Activated naive CD8-positive, alpha-beta T cell treated with anti-CD3 and anti-CD28 coated beads, Interleukin-2, amount 50 U/mL, for 16 hours (primary cell): ENCODE measurements at regions not wholly inside any gene's neighbourhood (a gene's known extent, or its start where the extent isn't known, plus 50 kb on each side); places are given as distances from the start of the nearest gene placed in this dataset.
A peak's percentile ranks its signal among the peaks of the same experiment; 100 is the strongest.
"Not testable (repeated sequence)": the region's sequence is repeated elsewhere in the genome, so short reads cannot be mapped to it uniquely, and the experiment has no call there.

Experiments
- DNase-seq: peaks from one replicate; pipeline ENCODE4 v3.0.0-alpha.2; 2020; ENCODE audit warnings: low read depth, low spot score

DNA sequence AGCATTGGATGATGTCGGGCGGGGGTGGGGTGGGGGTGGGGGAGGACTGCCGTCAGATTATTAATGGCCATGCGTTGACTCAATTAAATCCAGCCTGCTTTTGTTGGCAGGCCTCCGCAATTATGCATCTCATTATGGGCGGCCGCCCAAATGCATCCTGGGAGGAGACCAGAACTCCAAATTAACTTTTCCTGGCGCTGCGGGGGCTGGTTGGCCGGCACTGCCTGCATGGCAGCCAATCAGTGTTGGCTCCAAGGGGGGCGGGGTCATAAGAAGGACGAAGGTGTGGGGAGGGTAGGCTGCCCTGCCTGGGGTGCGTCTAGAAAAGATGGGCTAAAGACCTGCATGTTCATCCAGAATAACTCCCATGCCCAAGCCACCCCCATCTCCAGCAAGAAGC lies 83.9 kb upstream of the PAX2 start:
- DNase-seq = no peak

DNA sequence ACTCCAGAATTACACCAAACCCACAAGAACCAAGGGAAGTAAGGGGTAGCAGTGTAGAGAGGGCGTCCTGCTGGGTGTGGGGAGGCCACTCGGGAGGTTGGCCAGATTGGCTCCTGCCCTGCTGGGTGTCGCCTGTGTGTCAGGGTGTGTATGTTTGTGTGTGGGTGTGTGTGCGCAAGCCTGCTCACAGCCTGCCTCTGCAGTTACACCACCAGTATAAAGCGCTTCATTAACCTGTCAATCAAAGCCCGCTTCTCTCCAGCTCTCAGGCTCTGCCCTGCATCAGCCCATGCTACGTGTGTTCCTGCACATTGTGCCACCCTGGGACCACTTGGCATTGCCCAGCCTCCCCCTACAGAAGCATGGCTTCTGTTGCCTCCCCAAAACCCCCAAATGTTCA lies 83.3 kb upstream of the PAX2 start:
- DNase-seq = no peak

DNA sequence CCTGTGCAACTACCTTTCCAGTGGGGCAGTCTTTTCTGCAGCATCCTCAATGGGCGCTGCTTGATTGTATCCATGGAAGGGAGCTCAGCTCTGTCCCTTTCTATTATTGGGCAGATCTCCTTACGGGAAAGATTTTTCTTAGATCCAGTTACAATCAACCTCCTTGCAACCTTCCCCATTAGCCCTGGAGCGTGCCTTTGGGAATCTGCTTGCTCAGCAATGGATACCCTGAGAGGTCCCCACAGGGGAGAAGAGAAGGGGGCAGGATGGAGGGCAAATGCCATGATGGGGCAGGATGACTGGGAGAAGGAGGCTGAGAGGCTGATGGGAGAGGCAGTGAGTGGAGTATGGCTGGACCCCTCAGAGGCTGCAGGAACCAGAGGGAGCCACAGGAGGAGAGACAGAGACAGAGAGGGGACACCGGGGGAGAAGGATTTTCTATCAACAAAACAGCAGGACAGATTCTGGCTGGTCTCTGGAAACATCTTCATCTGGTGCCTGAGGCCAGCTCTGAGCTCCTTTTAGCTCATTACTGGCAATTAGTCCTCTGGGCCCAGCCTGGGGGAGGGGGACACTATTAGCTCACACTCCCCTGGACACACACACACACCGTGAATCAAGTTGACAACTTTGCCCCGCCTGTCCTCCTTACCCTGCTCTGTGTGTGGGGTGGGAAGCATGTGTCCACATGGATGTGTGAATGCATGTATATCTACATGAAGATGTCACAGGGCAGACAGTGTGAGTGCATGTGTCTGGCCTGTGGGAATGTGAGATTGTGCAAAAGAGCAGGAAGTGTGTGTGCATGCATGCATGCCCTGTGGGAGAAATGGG lies 80.8 kb upstream of the PAX2 start:
- no peak for DNase-seq

DNA sequence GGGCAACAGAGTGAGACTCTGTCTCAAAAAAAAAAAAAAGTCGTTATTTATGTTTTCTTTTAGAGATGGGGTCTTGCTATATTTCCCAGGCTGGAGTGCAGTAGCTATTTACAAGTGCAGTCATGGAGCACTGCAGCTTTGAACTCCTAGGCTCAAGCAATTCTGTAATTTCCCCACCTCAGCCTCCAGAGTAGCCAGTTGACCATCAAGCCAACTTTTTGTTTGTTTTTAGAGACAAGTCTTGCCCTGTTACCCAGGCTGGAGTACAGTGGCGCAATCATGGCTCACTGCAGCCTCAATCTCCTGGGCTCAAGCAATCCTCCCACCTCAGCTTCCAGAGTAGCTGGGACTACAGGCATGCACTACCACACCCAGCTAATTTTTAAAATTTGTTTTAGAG lies 78.7 kb upstream of the PAX2 start:
- DNase-seq = not testable (repeated sequence)

DNA sequence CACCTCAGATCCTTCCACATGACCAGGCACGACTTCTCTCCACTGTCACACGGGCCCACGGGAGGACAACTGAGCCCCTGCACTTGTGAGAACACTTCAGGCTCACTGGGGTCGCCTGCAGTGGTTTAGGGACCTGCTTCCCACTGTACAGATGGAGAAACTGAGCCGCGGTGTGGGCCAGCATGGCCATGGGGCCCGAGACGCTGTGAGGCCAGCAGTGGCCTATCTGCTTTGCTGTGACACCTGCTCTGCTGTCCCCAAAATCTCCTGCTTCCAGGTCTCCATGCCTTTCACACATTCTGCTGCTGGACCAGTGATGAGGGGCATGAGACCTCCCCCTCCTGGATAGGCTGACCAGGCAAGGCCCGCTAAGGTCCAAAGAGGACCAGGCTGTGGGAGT lies 75.8 kb upstream of the PAX2 start:
- no peak for DNase-seq

DNA sequence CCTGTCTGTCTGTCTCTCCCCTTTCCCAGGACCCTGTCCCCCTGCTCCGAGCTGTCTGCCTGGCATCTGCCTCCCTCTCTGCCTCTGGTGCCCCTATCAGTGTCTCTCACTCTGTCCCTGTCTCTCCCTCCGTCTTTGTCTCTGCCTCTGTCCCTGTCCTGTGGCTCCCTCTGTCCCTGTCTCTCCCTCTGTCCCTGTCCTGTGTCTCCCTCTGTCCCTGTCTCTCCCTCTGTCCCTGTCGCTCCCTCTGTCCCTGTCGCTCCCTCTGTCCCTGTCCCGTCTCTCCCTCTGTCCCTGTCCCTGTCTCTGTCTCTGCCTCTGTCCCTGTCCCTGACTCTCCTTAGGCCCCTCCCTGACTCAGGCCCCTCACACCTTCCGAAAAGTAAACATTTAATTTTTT lies 75.0 kb upstream of the PAX2 start:
- DNase-seq = no peak

DNA sequence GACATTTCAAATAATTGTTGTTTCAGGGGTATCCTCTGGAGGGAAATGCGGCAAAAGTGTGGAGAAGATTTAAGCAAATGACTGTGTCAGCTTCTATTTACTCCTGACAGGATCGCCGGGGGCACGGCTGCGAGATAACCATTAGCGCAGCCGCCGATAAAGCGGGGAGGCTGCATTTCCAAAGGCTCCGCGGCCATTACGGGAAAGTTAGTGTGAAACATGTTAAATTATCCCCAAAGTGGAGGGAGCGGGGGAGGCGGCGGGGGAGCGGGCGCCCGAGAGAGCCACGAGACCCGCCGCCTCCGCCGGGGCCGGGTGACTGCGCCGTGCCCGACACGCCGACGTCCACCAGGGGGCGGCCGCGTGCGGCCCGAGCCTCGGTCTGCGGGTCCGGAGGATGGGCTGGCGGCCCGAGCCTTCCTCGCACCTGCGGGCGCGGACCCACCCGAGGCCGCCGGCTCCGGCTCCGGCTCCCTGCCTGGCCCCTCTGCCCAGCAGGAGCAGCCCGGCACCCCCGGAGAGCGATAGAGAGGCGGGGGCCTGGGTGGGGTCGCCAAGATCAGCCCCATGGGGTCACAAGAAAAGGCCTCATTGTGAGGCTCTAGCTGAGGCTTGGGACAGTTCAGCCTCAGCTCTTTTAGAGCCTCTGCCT lies 74.4 kb upstream of the PAX2 start:
- DNase-seq = peak; percentile 27

DNA sequence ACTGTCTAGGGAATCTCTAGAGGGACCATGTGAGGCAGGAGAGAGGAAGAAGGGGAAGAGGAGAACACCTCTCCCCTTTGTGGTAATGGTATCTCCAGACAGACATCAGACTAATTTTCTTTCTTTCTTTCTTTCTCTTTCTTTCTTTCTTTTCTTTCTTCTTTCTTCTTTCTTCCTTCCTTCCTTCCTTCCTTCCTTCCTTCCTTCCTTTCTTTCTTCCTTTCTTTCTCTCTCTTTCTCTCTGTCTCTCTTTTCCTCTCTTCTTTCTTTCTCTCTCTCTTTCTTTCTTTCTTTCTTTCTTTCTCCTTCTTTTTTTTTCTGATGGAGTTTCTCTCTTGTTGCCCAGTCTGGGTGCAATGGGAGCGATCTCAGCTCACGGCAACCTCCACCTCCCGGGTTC lies 73.2 kb upstream of the PAX2 start:
- no peak for DNase-seq

DNA sequence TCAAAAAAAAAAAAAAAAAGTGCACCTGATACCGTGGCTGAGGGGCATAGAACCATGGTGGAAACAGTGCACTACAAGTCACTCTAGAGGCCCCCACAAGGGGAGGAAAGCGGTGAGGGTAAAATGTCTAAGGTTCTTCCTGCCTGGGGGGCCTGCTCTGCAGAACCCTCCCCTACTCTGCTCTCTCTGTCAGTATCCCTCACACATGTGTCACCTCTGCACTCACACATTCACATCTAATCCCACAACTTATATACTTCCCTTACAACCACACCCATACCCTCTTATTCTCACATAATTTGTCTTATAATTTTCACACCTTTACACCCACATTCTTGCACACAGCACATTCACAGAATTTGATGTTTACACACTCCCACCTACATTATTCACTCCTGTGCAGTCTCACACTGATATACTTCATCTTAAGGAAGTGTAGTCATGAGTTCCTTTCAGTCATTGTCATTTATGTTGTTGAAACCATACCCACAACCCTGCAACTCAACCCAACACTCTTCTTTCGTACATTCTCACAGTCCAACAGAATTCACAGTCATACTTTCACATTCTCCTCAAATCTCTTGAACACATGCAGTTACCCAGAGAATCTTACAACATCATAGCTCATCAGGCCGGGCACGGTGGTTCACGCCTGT lies 68.0 kb upstream of the PAX2 start:
- no peak for DNase-seq

DNA sequence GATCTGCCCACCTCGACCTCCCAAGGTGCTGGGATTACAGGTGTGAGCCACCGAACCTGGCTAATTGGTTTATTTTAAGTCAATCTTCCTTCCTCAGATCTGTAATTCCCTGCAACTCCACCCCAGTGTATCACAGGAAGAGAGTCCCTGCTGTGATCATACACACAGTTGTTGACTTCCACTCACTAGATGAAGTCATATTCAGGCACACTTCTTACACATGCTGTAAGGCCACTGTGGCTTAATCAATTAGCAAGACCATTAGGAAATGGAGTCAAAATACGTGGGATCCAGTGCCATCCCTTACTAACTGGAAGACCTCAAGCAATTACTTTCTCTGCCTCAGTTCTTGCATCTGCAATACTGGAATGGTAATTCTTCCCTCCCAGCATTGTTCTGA lies 66.1 kb upstream of the PAX2 start:
- no peak for DNase-seq

DNA sequence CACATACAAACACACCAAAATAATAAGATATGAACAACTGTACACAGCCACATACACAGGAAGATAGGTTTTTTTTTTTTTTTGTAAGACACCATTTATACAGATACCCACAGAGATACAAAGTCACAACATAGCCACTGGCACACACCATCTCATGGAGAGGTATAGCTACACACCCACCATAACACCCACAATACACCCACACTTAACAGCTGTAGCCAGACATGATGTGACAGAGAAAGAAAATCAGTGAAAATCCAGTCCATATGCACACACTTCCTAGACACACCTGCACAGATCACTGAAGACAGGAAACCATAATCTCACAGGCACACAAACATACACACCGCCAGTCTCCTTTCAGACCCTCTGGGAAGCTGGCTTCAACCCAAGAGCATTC lies 62.4 kb upstream of the PAX2 start:
- DNase-seq = no peak

DNA sequence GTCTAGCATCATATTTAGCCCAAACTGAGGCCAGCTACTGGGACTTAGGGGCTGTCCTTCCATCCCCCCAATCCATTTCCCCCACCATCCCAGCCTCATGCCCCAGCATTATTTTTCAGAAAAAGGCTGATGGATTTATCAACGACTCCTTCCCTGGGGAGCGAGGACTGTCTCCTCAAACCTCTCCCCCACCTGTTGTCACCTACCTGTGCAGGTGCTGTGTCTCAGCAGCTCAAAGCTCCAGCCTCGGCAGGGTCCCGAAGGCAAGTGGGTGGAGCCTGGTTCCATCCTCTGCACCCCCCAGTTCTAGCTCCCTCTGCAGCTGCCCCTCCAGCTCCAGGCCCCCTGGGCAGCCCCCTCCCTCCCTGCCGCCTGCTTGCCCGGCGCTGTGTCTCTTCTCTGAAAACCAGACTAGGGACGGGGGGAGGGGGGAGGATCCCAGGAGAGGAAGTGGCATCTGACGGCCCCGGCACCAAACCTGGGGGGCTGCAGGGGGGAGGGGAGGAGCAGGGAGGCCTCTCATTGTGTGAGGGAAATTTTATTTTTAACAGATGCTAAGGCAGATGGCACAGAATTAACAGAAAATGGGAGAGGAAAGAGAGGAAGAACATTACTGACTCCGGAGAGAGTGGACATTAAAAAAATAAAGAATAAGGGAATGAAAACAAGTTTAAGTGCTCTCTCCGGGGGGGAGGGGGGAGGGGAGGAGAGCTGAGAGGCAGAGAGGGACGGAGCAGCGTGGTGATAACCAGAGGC lies 61.7 kb upstream of the PAX2 start:
- DNase-seq = no peak

DNA sequence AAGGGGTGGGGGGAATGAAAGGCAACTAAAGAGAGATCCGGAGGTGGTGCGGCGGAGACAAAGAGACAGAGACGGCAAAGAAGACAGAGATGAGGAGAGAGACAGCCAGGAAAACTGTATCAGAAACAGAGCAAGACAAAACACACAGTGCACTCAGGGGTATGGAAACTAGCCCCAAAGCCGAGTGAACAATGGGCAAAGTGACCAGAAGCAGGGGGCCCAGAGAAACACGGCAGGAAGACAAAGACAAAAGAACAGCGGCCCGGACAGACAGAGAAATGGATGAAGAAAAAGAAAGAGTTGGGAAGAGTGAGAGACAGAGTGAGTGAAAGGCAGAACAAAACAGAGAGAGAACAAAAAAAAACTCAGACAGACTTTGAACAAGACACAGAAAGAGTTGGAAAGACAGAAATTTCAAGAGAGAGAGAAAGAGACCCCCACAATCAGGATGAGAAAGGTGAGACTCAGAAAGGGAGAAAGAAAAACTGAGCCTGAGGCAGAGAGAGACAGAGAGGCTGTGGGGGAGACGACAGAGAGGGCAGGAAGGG lies 60.6 kb upstream of the PAX2 start:
- no peak for DNase-seq

DNA sequence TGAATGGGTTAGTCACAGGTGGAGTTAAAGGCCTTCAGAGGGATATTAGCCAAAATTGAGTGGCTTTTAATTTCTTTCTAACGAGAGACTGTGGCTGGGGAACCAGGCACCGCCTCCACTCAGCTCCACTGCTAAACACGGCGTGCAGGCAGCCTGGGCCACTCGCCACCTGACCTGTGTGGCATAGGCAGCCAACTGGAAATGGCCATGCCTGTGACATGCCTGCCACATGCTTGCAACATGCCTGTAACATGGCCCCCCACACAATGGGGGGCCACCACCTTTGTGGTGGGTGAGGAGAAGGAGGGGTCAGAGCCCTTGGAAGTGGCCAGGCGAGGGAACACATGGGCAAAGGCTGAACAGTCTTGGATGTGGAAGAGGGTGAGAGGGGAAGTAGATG lies 60.1 kb upstream of the PAX2 start:
- no peak for DNase-seq

DNA sequence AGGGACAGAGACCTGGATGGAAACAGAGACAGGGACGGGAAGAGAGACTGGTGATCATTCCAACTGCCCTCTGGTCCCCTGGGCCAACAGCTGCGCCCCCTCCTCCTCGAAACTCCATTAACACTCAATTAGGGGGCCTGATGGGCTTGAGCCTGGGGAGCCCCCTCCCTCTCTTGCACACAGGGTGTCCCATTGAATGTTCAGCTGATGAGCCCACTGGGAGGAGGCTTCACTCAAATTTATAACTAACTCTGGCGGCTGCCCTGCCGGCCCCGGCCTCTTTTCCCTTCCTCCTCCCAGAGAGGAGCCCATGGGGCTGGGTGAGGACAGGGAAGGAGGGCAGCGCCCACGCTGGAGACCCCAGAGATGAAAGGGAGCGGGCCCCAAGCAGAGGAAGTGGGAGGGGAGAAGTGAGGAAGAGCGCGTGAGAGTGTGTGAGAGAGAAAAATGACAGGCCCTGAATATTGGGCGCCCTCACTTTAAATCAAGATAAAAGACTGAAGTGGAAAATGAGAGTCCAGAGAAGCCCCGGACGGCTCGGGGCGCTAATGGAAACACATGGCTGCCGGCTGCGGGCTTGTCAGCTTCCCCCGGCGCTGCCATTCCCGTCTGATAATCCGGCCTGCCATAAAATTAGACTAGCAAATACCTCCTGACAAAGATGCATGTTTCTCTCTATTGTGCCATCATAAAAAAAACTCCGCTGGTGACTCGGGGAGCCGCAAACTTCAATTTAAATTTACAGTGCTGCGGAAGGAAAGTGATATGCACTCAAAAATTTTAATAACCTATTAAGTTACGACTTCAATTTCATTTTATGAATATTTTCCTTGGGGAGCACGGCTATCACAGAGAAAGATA lies 58.0 kb upstream of the PAX2 start:
- no peak for DNase-seq

DNA sequence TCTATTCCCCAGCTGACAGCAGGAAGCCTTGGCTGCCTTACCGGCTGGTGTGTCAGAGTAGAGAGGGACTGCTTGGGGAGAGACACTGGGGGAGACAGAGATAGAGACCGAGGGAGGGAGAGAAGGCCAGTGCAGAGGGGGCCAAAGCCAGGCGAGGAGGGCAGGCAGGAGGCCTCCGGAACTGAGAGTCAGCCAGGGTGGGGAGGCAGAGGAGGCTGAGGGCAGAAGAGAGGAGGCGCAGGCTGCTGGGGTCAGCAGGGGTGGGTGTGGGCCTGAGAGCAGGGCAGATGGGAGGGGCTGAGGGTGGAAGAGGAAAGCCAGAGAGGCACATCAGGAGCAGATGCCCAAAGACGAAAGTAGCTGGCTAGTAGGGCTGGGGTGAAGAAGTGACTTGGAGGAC lies 57.2 kb upstream of the PAX2 start:
- no peak for DNase-seq

DNA sequence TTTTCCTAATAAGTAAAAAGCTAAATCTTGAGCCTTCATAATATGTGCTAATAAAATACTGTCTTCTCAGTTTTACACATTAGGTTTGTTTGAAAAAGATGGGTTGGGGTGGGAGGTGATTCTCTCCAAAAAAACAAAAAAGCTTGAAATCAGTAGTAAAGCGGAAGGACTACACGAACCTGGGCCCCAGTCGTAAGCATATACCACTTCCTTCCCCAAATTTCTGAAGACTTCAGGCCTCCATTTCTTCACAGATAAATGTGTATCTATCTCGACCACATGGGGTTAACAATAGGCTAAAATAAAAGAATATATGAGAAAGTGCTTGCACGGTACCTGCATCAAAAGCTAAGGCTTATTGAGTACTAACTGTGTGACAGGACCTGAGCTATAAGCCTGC lies 51.6 kb upstream of the PAX2 start:
- no peak for DNase-seq
